Astrocyte (in vitro differentiated cells and primary cell): ENCODE measurements at regions not wholly inside any gene's neighbourhood (a gene's known extent, or its start where the extent isn't known, plus 50 kb on each side); places are given as distances from the start of the nearest gene placed in this dataset.

Experiments
- DNase-seq: peaks from one replicate; pipeline ENCODE4 v3.0.0-alpha.2; 2010; ENCODE audit warnings: low read depth
- FAIRE-seq: peaks from 2 replicates; lab custom pipeline; 2011; peaks lifted over from hg19 to GRCh38; lab: Jason Lieb, UNC
- H2AFZ ChIP-seq: 2 replicates; pipeline ENCODE4 v1.6.0; 2012; ENCODE audit warnings: low read depth, low read length, inconsistent platforms
- H3K27ac ChIP-seq: 2 replicates; pipeline ENCODE4 v1.5.1; 2011; ENCODE audit warnings: low read depth, low read length, inconsistent platforms
- H3K27me3 ChIP-seq: 2 replicates; pipeline ENCODE4 v1.6.0; 2011; ENCODE audit warnings: low read length, inconsistent platforms; ENCODE audit not compliant: insufficient read depth
- H3K36me3 ChIP-seq: 2 replicates; pipeline ENCODE4 v1.5.1; 2011; ENCODE audit warnings: low read length, inconsistent platforms; ENCODE audit not compliant: insufficient read depth
- H3K4me1 ChIP-seq: 2 replicates; pipeline ENCODE4 v1.5.1; 2011; ENCODE audit warnings: low read length, inconsistent platforms; ENCODE audit not compliant: insufficient read depth
- H3K4me2 ChIP-seq: 2 replicates; pipeline ENCODE4 v1.6.0; 2012; ENCODE audit warnings: low read length, inconsistent platforms
- H3K4me3 ChIP-seq: 2 replicates; pipeline ENCODE4 v1.5.1; 2011; ENCODE audit warnings: low read depth, mild to moderate bottlenecking, low read length, inconsistent platforms; ENCODE audit not compliant: insufficient read depth
- H3K79me2 ChIP-seq: 2 replicates; pipeline ENCODE4 v1.6.0; 2012; ENCODE audit warnings: mild to moderate bottlenecking, low read length, inconsistent platforms; ENCODE audit not compliant: insufficient read depth
- H3K9ac ChIP-seq: 2 replicates; pipeline ENCODE4 v1.6.0; 2012; ENCODE audit warnings: mild to moderate bottlenecking, low read length, inconsistent platforms
- H3K9me3 ChIP-seq: 2 replicates; pipeline ENCODE4 v1.5.1; 2012; ENCODE audit warnings: low read depth, mild to moderate bottlenecking, low read length, inconsistent platforms; ENCODE audit not compliant: insufficient read depth
- H4K20me1 ChIP-seq: 2 replicates; pipeline ENCODE4 v1.6.0; 2012; ENCODE audit warnings: low read length, inconsistent platforms; ENCODE audit not compliant: insufficient read depth
- H3K27ac Mint-ChIP-seq: one replicate; pipeline ENCODE4 v1.8.0; 2021; ENCODE audit warnings: mild to moderate bottlenecking, mixed read lengths; ENCODE audit not compliant: unreplicated experiment
- H3K27me3 Mint-ChIP-seq: one replicate; pipeline ENCODE4 v1.8.0; 2021; ENCODE audit warnings: low read depth, mixed read lengths; ENCODE audit not compliant: unreplicated experiment
- H3K36me3 Mint-ChIP-seq: one replicate; pipeline ENCODE4 v1.8.0; 2021; ENCODE audit warnings: low read depth, mixed read lengths; ENCODE audit not compliant: unreplicated experiment
- H3K4me1 Mint-ChIP-seq: one replicate; pipeline ENCODE4 v1.8.0; 2021; ENCODE audit warnings: low read depth, mixed read lengths; ENCODE audit not compliant: unreplicated experiment
- H3K4me3 Mint-ChIP-seq: one replicate; pipeline ENCODE4 v1.8.0; 2021; ENCODE audit warnings: mild to moderate bottlenecking, moderate library complexity, mixed read lengths; ENCODE audit not compliant: unreplicated experiment
- H3K9me3 Mint-ChIP-seq: one replicate; pipeline ENCODE4 v1.8.0; 2021; ENCODE audit warnings: mild to moderate bottlenecking, mixed read lengths; ENCODE audit not compliant: unreplicated experiment
- CTCF ChIP-seq: IDR thresholded peaks from 2 replicates; pipeline ENCODE4 v1.5.1; 2011; ENCODE audit warnings: low read depth, mild to moderate bottlenecking, inconsistent platforms, low read length, moderate library complexity; ENCODE audit not compliant: insufficient read depth
- EZH2 ChIP-seq: IDR thresholded peaks from 2 replicates; pipeline ENCODE4 v1.6.1; 2012; ENCODE audit warnings: mild to moderate bottlenecking, low read length, inconsistent platforms; ENCODE audit not compliant: insufficient read depth

- Histone ChIP-seq H3K4me3 (no peak overlapping the region), H4K20me1 (no peaks in the 10 kb centered on the region), H3K4me1 (no peaks in the 10 kb centered on the region), H3K9ac (no peak overlapping the region), H3K79me2 (no peaks in the 10 kb centered on the region), H3K36me3 (no peaks in the 10 kb centered on the region), H3K4me2 (no peak overlapping the region), H3K9me3 (no peaks in the 10 kb centered on the region), H3K27me3 (no peaks in the 10 kb centered on the region), H3K27ac (no peak overlapping the region), H2AFZ (no peak overlapping the region)
- DNase-seq, result no peak
- peaks cover 2% of the 10 kb centered on the region for H3K36me3 Mint-ChIP-seq
- peaks cover under 1% of the 10 kb centered on the region for H3K27me3 Mint-ChIP-seq
- H3K9me3 Mint-ChIP-seq, result peaks cover 21% of the 10 kb centered on the region
- H3K4me1 Mint-ChIP-seq, result no peaks in the 10 kb centered on the region
- TF ChIP-seq CTCF (no peak), EZH2 (no peak)
- no peak for FAIRE-seq
- no peak overlapping the region for H3K27ac Mint-ChIP-seq
- H3K4me3 Mint-ChIP-seq, result no peak overlapping the region
Measured at GRCh38 chr7:41059796-41060195, 643.1 kb downstream of the INHBA start.

- Histone ChIP-seq H3K27ac (no peak overlapping the region), H2AFZ (no peak overlapping the region), H3K4me1 (no peaks in the 10 kb centered on the region), H4K20me1 (no peaks in the 10 kb centered on the region), H3K27me3 (no peaks in the 10 kb centered on the region), H3K36me3 (no peaks in the 10 kb centered on the region), H3K4me3 (no peak overlapping the region), H3K9ac (no peak overlapping the region), H3K79me2 (no peaks in the 10 kb centered on the region), H3K4me2 (no peak overlapping the region), H3K9me3 (no peaks in the 10 kb centered on the region)
- H3K4me1 Mint-ChIP-seq, result no peaks in the 10 kb centered on the region
- no peaks in the 10 kb centered on the region for H3K27me3 Mint-ChIP-seq
- FAIRE-seq, result no peak
- TF ChIP-seq EZH2 (no peak), CTCF (no peak)
- no peaks in the 10 kb centered on the region for H3K36me3 Mint-ChIP-seq
- H3K27ac Mint-ChIP-seq, result no peak overlapping the region
- H3K9me3 Mint-ChIP-seq, result peaks cover 21% of the 10 kb centered on the region
- peak; percentile 41 for DNase-seq
- H3K4me3 Mint-ChIP-seq, result no peak overlapping the region
Measured at GRCh38 chr7:41058986-41059741, 643.7 kb downstream of the INHBA start.
